Stimulated activated CD4-positive, alpha-beta T cell treated with anti-CD3 and anti-CD28 coated beads, Interleukin-12 subunit alpha, Interleukin-12 subunit beta, amount 100 ng/mL, for 48 hours (primary cell): ENCODE measurements at regions not wholly inside any gene's neighbourhood (a gene's known extent, or its start where the extent isn't known, plus 50 kb on each side); places are given as distances from the start of the nearest gene placed in this dataset.

Experiments
- DNase-seq, 3 donors: peaks; one replicate each; pipeline ENCODE4 v3.0.0-alpha.2; 2020; ENCODE audit warnings: low read depth in 2 of 3, low spot score in 1 of 3

DNA sequence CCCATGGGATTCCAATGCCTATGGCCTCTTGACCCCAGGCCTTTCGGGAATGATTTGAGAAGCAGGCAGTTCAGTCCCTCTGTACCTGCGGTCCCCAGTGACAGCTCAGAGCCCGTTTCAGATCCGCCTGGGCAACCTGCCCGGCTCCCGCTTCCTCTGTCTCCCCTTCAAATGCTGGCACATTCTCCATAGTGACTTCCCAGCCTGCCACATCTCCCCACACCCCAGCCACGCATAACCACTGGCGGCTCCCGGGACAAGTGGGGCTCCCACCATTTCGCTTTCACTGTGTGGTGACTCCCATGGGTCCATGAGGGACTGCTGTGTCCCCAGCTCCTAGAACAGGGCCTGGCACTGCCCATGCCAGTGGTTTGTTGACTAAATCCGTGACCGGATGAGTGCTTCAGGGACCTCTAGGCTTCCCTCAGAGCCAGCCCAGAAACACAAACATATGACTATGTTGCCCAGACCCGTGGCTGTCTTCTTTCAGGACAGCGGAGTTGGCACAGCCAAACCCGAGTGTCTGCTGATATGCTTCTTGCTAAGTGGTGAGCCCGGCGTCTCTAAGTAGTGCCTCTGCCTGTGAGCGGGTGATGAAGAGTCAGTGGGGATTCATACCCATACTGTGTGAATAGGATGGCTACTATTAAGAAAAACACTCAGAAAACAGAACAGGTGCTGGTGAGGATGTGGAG lies 91.2 kb downstream of the GLI2 start:
- DNase-seq = no peak

GRCh38 chr2:120828066-120828465 lies 92.4 kb downstream of the GLI2 start:
- no peak for DNase-seq

DNA sequence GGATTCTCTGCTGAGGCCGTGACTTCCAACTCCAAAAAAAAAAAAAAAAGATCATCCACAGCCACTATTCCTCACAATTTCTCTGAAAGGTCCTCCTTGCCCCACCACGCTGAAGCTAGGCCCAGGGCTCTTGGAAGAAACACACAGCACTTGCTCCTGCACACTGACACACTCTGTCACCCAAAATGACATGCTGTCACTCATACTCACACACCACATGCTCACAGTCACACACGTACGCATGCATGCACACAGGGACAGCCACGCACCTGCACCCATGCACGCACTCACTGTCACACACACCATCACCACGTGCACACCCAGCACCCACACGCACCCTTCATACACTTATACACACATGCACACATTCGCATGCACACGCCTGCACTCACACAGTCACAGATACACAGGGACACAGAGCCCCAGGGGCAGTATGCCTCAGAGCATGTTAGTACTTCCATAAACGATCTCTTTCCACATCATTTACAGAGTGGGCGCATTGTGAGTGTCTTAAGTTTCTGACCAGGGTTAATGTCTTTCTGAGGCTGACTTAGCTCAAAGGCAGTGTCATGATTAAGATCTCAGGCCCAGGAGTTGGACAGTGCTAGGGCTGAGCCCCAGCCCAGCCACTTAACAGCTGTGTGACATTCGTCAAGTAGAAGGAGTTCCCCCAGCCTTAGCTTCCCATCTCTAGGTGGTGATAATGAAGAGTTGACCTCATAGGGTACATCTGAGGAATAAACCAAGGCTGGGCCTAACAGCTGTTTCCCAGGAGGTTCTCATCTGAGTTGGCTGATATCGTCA lies 93.4 kb downstream of the GLI2 start:
- no peak for DNase-seq

DNA sequence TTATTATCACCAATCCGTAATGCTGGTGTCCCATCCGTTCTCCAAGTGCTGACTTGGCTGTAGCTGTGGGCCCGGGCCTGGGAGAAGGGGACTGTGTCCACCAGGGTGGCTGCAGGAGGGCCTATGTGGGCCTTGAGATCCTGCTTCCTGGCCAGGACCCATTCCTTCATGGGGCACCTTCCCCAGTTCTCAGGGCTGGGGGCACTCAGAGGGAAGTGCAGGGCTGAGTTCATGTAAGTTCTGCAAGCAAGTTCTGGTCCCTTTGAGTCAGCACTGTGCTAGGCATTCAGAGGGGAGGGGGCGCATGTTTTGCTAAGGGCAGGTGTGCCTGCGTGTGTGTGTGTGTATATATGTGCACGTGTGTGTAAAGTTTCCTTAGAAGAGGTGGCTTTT lies 94.0 kb downstream of the GLI2 start:
- no peak for DNase-seq

- no peak for DNase-seq
These were observed 94.6 kb downstream of the GLI2 start for GRCh38 chr2:120830096-120830830.

DNA sequence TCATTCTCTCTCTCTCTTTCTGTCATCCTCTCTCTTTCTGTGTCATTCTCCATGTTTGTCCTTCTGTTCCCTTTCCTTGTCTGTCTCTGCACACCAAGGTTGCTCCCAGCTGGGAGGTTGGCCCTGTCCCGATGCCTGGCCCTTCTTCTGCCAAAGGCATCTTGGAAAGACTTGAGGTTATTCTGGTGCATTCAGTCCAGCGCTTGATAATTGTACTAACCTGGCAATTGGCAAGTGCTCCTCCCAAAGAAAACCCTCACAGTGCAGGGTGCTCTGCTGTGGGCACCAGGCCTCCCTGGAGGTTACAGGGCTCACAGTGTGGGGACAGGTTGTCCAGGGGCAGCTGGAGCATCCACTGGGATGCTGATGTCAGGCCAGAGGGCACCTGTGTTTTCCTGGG lies 95.4 kb downstream of the GLI2 start:
- no peak for DNase-seq

GRCh38 chr2:120831891-120832290 lies 96.2 kb downstream of the GLI2 start:
- DNase-seq = no peak

DNA sequence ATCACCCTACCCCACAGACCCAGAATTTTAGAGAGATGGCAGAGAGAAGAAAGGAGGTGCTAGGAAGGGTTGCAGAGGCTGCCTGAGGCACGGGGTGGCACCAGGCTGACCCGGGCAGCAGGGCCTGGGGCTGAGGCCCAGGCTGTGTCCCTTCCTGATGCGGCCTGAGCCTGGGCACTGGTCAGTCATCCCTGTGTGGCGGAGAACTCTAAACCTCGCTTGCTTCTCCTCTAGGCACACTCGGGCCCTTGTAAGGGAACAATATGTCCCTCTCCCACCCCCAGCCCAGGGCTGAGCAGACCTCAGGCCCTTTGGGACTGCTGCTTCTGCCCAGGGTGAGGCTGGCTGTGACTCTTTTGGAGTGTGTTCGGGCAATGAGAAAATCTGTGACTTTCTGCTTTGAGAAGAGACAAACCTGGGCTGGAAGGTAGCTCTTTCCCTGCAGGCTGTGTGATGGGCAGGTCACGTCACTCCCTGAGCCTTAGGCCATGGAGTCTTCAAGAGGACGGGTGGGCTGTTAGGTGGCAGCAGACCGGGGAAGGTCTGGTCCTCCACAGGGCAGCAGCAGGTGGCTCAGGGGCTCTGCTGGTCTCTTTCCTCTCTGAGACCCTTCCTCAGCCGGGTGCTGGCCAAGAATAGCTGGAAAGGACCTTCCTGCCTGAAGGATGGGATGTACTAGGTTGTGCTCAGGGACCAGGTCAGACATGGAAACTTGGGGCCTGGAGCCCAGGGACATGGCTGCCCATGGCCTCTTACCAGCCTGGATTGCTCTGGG lies 96.8 kb downstream of the GLI2 start:
- DNase-seq = no peak

- DNase-seq = no peak
These were observed 97.5 kb downstream of the GLI2 start for GRCh38 chr2:120833127-120833675.

DNA sequence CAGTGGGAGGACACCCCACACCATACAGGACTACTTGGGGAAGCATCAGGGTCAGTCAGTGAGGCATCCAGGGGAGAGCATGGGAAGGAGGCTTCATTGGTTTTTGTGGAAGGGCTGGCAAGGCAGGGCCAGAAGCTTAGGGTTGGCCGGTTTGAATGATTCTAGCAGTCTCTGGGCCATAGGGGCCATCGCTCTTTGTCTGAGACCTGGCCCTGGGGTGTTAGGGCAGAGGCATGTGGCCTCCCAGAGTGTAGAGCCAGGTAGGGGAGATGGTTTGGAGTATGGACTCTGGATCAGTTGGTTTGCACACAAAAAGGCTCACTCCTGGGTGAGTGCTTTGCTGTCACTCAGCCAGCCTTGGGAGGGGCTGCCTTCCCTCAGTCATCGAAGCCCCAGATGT lies 98.5 kb downstream of the GLI2 start:
- DNase-seq = no peak

DNA sequence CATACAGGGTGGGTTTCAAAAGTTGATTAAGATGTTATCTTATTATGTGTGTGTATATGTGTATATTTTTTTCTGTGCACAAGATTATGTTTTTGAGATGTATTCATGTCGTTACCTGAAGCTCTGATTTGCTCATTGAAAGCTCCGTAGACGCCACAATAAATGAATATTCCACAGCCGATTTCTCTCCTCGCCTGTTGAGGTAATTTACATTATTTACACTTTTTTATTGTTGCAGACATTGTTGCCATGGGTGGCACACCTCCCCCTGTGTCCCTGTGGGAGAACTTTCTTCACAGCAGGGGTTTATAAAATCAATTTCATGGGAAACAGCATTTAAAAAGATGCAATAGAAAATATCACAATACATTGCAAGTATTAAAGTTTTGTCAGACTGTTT lies 100.6 kb downstream of the GLI2 start:
- no peak for DNase-seq

DNA sequence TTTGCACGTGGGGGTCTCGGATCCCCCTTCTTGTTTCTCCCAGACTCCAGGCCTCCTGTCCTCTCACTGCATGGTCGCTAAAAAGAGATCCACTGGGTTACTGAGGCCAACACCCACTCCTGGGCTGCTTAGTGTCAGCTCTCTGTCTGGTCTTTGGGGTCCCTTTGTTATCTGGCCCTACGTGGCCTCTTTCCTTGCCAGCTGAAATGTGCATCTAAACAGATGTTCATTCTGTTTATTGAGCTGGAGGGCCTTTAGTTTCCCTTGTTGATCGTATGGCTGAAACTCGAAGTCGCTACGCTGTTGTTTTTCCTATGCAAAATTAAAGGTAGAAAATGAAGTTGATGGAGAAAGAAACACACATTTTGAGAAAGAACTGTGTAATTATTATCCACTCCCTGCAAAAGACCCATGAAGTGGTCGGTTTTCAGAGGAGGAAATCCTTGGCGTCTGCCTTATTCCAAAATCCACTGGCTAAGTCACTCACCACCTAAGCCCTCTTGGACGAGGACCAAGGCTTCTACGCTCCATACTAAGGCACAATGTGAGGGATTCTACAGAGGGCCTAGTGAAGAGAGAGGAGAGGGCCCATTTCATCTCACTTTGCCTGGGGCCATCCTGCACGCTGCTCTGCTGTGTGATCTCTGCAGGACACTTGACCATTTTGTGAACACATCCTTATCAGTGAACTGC lies 105.3 kb downstream of the GLI2 start:
- DNase-seq = no peak

- no peak for DNase-seq
These were observed 107.1 kb downstream of the GLI2 start for GRCh38 chr2:120842456-120843439.

GRCh38 chr2:120844070-120844738 lies 108.5 kb downstream of the GLI2 start:
- DNase-seq = no peak

DNA sequence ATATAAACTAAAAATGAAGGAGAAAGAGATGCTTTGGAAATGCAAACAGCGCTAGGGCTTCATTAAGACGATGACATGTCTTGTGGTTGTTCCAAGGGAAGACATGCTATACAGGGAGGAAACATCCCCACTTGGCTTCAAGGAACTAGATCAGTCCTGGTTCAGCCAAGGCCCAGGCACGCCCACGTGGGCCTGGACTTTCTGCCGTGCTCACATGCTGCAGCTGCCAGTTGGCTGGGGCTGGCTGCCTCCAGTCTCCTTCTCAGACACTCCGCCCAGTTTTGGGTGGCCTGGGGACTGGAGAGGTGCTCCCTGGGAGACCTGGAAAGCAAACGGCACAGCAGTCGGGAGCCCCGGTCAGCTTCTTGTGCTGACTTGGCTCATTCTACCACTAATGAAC lies 109.6 kb downstream of the GLI2 start:
- DNase-seq = no peak

GRCh38 chr2:120846406-120847095 lies 110.9 kb downstream of the GLI2 start:
- no peak for DNase-seq

DNA sequence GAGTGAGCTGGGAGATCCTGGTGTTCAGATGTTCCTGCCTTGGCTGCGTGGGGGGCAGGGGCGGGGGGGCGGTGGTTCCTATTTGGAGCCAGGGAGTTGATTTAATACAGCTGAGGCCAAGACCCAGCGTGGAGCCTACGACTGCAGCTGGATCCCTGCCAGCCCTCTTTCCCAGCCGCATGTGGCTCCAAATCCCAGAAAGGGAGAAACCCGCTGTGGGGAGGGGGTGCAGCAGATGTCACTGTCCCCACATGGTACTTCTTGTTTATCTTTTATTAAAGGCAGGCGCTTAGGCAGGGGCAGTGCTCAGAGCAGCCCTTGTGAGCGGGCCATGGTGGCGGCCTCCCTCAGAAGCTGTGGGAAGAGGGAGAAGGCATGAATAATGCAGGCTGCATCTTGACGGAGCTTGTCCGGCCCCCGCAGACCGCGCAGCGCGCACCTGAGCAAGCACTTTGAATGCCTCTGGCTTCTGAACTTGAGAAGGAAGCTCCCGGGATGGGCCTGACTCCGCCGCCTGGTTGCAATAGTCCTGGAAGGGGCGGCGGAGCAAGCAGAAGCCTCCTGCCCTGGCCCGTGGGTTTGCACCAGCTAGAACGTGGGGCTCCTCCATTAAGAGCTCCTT lies 112.1 kb downstream of the GLI2 start:
- no peak for DNase-seq

- DNase-seq = no peak
These were observed 113.6 kb downstream of the GLI2 start for GRCh38 chr2:120849278-120849677.
